ENCODE measurements at regions not wholly inside any gene's neighbourhood (a gene's known extent, or its start where the extent isn't known, plus 50 kb on each side); places are given as distances from the start of the nearest gene placed in this dataset.

- TF ChIP-seq, protein P1, sequence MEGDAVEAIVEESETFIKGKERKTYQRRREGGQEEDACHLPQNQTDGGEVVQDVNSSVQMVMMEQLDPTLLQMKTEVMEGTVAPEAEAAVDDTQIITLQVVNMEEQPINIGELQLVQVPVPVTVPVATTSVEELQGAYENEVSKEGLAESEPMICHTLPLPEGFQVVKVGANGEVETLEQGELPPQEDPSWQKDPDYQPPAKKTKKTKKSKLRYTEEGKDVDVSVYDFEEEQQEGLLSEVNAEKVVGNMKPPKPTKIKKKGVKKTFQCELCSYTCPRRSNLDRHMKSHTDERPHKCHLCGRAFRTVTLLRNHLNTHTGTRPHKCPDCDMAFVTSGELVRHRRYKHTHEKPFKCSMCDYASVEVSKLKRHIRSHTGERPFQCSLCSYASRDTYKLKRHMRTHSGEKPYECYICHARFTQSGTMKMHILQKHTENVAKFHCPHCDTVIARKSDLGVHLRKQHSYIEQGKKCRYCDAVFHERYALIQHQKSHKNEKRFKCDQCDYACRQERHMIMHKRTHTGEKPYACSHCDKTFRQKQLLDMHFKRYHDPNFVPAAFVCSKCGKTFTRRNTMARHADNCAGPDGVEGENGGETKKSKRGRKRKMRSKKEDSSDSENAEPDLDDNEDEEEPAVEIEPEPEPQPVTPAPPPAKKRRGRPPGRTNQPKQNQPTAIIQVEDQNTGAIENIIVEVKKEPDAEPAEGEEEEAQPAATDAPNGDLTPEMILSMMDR (IDR thresholded peaks at IDR 0.05) = no peak
- TF ChIP-seq POLR2A (IDR thresholded peaks at IDR 0.05) = no peak
These were observed 71.0 kb upstream of the CPSF6 start for GRCh38 chr12:69168363-69168762.

Data from lower leg skin (tissue), 3 donors.